ENCODE measurements at regions not wholly inside any gene's neighbourhood (a gene's known extent, or its start where the extent isn't known, plus 50 kb on each side); places are given as distances from the start of the nearest gene placed in this dataset.

- H3K27me3 ChIP-seq (replicated peaks; ENCODE audit: control insufficient read depth, insufficient read depth, low read length) = no peaks in the 10 kb centered on the region
- no peaks in the 10 kb centered on the region for H3K9me3 Mint-ChIP-seq (ENCODE audit: unreplicated experiment)
- peaks cover 3% of the 10 kb centered on the region for H3K27me3 Mint-ChIP-seq (ENCODE audit: insufficient read depth, unreplicated experiment)
- no peak overlapping the region for H3K4me3 ChIP-seq (ENCODE audit: low read depth, low read length)
- H3K27ac Mint-ChIP-seq (ENCODE audit: unreplicated experiment) = no peak overlapping the region
- H3K4me3 Mint-ChIP-seq (ENCODE audit: unreplicated experiment) = no peak overlapping the region
- TF ChIP-seq CTCF (IDR thresholded peaks at IDR 0.05; ENCODE audit: insufficient read depth in 1 of 2, low read depth in 1 of 2, low read length in 1 of 2, severe bottlenecking in 1 of 2, unreplicated experiment in 1 of 2) = no peak
- no peaks in the 10 kb centered on the region for H3K36me3 Mint-ChIP-seq (ENCODE audit: insufficient read depth, unreplicated experiment)
- no peaks in the 10 kb centered on the region for H3K36me3 ChIP-seq (ENCODE audit: control insufficient read depth, insufficient read depth, low read length)
- H3K4me1 ChIP-seq = no peaks in the 10 kb centered on the region
- no TSS peak for BruUV-seq (replicated peaks)
- H3K9me3 ChIP-seq = no peaks in the 10 kb centered on the region
- DNase-seq = no peak
- intact Hi-C loops (cut with micrococcal nuclease; ENCODE audit: unreplicated experiment) = no loop called here
- ChIA-PET POLR2A (no interaction called here), CTCF (interaction anchor here (1.1 to 2.3 kb wide), 2 partner anchors 8 to 66 kb away, joined by 3 to 11 read pairs; no protein-coding TSS in a partner anchor)
- H3K4me1 Mint-ChIP-seq (ENCODE audit: low read depth, unreplicated experiment) = no peaks in the 10 kb centered on the region
Observed at GRCh38 chr3:124552224-124552623, 178.0 kb upstream of the UMPS start.

- intact Hi-C loops (cut with micrococcal nuclease; ENCODE audit: unreplicated experiment) = no loop called here
- no peak for DNase-seq
- no peak for TF ChIP-seq CTCF (IDR thresholded peaks at IDR 0.05; ENCODE audit: insufficient read depth in 1 of 2, low read depth in 1 of 2, low read length in 1 of 2, severe bottlenecking in 1 of 2, unreplicated experiment in 1 of 2)
- no peaks in the 10 kb centered on the region for H3K27me3 ChIP-seq (replicated peaks; ENCODE audit: control insufficient read depth, insufficient read depth, low read length)
- H3K9me3 ChIP-seq = no peaks in the 10 kb centered on the region
- Mint-ChIP-seq H3K27ac (ENCODE audit: unreplicated experiment) (no peak overlapping the region), H3K36me3 (ENCODE audit: insufficient read depth, unreplicated experiment) (no peaks in the 10 kb centered on the region), H3K4me1 (ENCODE audit: low read depth, unreplicated experiment) (no peaks in the 10 kb centered on the region), H3K27me3 (ENCODE audit: insufficient read depth, unreplicated experiment) (peaks cover 8% of the 10 kb centered on the region), H3K4me3 (ENCODE audit: unreplicated experiment) (no peak overlapping the region), H3K9me3 (ENCODE audit: unreplicated experiment) (no peaks in the 10 kb centered on the region)
- H3K36me3 ChIP-seq (ENCODE audit: control insufficient read depth, insufficient read depth, low read length) = no peaks in the 10 kb centered on the region
- no peak overlapping the region for H3K4me3 ChIP-seq (ENCODE audit: low read depth, low read length)
- POLR2A ChIA-PET = no interaction called here
- CTCF ChIA-PET = interaction anchor here (0.6 kb wide), 1 partner anchor 37 kb away, joined by 7 read pairs; no protein-coding TSS in a partner anchor
- BruUV-seq (replicated peaks) = no TSS peak
- no peaks in the 10 kb centered on the region for H3K4me1 ChIP-seq
Observed at GRCh38 chr3:124553178-124553577, 177.1 kb upstream of the UMPS start.

- H3K27me3 Mint-ChIP-seq (ENCODE audit: insufficient read depth, unreplicated experiment) = peaks cover 5% of the 10 kb centered on the region
- Histone ChIP-seq H3K4me3 (ENCODE audit: low read depth, low read length) (no peak overlapping the region), H3K4me1 (peaks cover 10% of the 10 kb centered on the region; the same call in 1 of the 2 replicates), H3K27me3 (replicated peaks; ENCODE audit: control insufficient read depth, insufficient read depth, low read length) (no peaks in the 10 kb centered on the region), H3K36me3 (ENCODE audit: control insufficient read depth, insufficient read depth, low read length) (no peaks in the 10 kb centered on the region), H3K9me3 (no peaks in the 10 kb centered on the region)
- H3K27ac Mint-ChIP-seq (ENCODE audit: unreplicated experiment) = no peak overlapping the region
- BruUV-seq (replicated peaks) = no TSS peak
- H3K4me1 Mint-ChIP-seq (ENCODE audit: low read depth, unreplicated experiment) = peaks cover 12% of the 10 kb centered on the region
- H3K9me3 Mint-ChIP-seq (ENCODE audit: unreplicated experiment) = no peaks in the 10 kb centered on the region
- ChIA-PET CTCF (no interaction called here), POLR2A (no interaction called here)
- H3K36me3 Mint-ChIP-seq (ENCODE audit: insufficient read depth, unreplicated experiment) = no peaks in the 10 kb centered on the region
- DNase-seq = no peak
- no peak overlapping the region for H3K4me3 Mint-ChIP-seq (ENCODE audit: unreplicated experiment)
- intact Hi-C loops (cut with micrococcal nuclease; ENCODE audit: unreplicated experiment) = no loop called here
- no peak for TF ChIP-seq CTCF (IDR thresholded peaks at IDR 0.05; ENCODE audit: insufficient read depth in 1 of 2, low read depth in 1 of 2, low read length in 1 of 2, severe bottlenecking in 1 of 2, unreplicated experiment in 1 of 2)
Observed at GRCh38 chr3:124556636-124557035, 173.6 kb upstream of the UMPS start.
